SK-N-SH treated with all-trans-retinoic acid at 6 μM for 48 hours (cell line): ENCODE measurements at regions not wholly inside any gene's neighbourhood (a gene's known extent, or its start where the extent isn't known, plus 50 kb on each side); places are given as distances from the start of the nearest gene placed in this dataset.

Experiments used
- ATAC-seq: fragments of 200-7000 bp; cut with Tn5 transposase; 3 replicates; pipeline ENCODE4 v1.9.1; 2020; ENCODE audit warnings: mild to moderate bottlenecking, moderate library complexity
- ARNTL ChIP-seq: fragments of 450-650 bp; formaldehyde crosslinking; IDR thresholded peaks from 2 replicates; pipeline ENCODE4 v1.5.0; 2020; ENCODE audit warnings: low read depth, mild to moderate bottlenecking, moderate library complexity, borderline replicate concordance
- BACH2 ChIP-seq: fragments of 250-450 bp; sonication (Bioruptor Pico); IDR thresholded peaks from 2 replicates; pipeline ENCODE4 v1.9.0; 2021; ENCODE audit warnings: mild to moderate bottlenecking, borderline replicate concordance
- CREB5 ChIP-seq: fragments of 250-450 bp; sonication (Bioruptor Pico); IDR thresholded peaks from 2 replicates; pipeline ENCODE4 v1.5.1; 2020; ENCODE audit warnings: low read depth, mild to moderate bottlenecking, moderate library complexity
- ESRRG ChIP-seq: fragments of 250-450 bp; sonication (Bioruptor Pico); IDR thresholded peaks from 2 replicates; pipeline ENCODE4 v1.6.1; 2021; ENCODE audit warnings: mild to moderate bottlenecking
- GLIS3 ChIP-seq: fragments of 250-450 bp; sonication (Bioruptor Pico); IDR thresholded peaks from 2 replicates; pipeline ENCODE4 v1.5.0; 2020; ENCODE audit warnings: mild to moderate bottlenecking, moderate library complexity
- OSR1 ChIP-seq: fragments of 250-450 bp; sonication (Bioruptor Pico); IDR thresholded peaks from 2 replicates; pipeline ENCODE4 v1.8.0; 2022; ENCODE audit warnings: moderate library complexity, mild to moderate bottlenecking, inconsistent platforms
- PPARA ChIP-seq: fragments of 250-450 bp; sonication (Bioruptor Pico); IDR thresholded peaks from 2 replicates; pipeline ENCODE4 v1.5.0; 2020; ENCODE audit warnings: mild to moderate bottlenecking, borderline replicate concordance
- RARB ChIP-seq: fragments of 250-450 bp; sonication (Bioruptor Pico); IDR thresholded peaks from 2 replicates; pipeline ENCODE4 v1.8.0; 2021; ENCODE audit warnings: mild to moderate bottlenecking, moderate library complexity
- SNAI2 ChIP-seq: fragments of 250-450 bp; sonication (Bioruptor Pico); IDR thresholded peaks from 2 replicates; pipeline ENCODE4 v1.5.0; 2020; ENCODE audit warnings: mild to moderate bottlenecking, moderate library complexity
- TCF4 ChIP-seq: fragments of 250-450 bp; sonication (Bioruptor Pico); IDR thresholded peaks from 2 replicates; pipeline ENCODE4 v1.8.0; 2021; ENCODE audit warnings: mild to moderate bottlenecking, moderate library complexity, borderline replicate concordance
- TOX ChIP-seq: fragments of 250-450 bp; sonication (Bioruptor Pico); IDR thresholded peaks from 2 replicates; pipeline ENCODE4 v1.8.0; 2021; ENCODE audit warnings: mild to moderate bottlenecking, moderate library complexity, borderline replicate concordance
- ZC3H10 ChIP-seq: fragments of 250-450 bp; sonication (Bioruptor Pico); IDR thresholded peaks from 2 replicates; pipeline ENCODE4 v1.5.1; 2021; ENCODE audit warnings: mild to moderate bottlenecking, moderate library complexity
- ZFP3 ChIP-seq: fragments of 250-450 bp; sonication (Bioruptor Pico); IDR thresholded peaks from 2 replicates; pipeline ENCODE4 v1.5.0; 2020; ENCODE audit warnings: mild to moderate bottlenecking, moderate library complexity
- ZFP30 ChIP-seq: fragments of 450-650 bp; formaldehyde crosslinking; IDR thresholded peaks from 2 replicates; pipeline ENCODE4 v1.5.0; 2022; ENCODE audit warnings: mild to moderate bottlenecking, moderate library complexity
- ZNF565 ChIP-seq: fragments of 450-650 bp; formaldehyde crosslinking; conservative IDR thresholded peaks from 2 replicates; pipeline ENCODE4 v1.5.0; 2020; ENCODE audit warnings: low read depth, mild to moderate bottlenecking, moderate library complexity
- ZNF8 ChIP-seq: fragments of 450-650 bp; formaldehyde crosslinking; IDR thresholded peaks from 2 replicates; pipeline ENCODE4 v1.5.0; 2020; ENCODE audit warnings: mild to moderate bottlenecking, moderate library complexity
- TF ChIP-seq, protein P1 (sequence below): fragments of 250-450 bp; sonication (Bioruptor Pico); IDR thresholded peaks from 2 replicates; pipeline ENCODE4 v1.5.0; 2020; ENCODE audit warnings: mild to moderate bottlenecking, moderate library complexity
- TF ChIP-seq, protein P2 (sequence below): fragments of 250-450 bp; sonication (Bioruptor Pico); IDR thresholded peaks from 2 replicates; pipeline ENCODE4 v1.8.0; 2021; ENCODE audit warnings: low read depth, mild to moderate bottlenecking, moderate library complexity, borderline replicate concordance
- TF ChIP-seq, protein P3 (sequence below): fragments of 250-450 bp; sonication (Bioruptor Pico); IDR thresholded peaks from 2 replicates; pipeline ENCODE4 v1.8.0; 2020; ENCODE audit warnings: mild to moderate bottlenecking, moderate library complexity, borderline replicate concordance
- TF ChIP-seq, protein P4 (sequence below): fragments of 250-450 bp; sonication (Bioruptor Pico); IDR thresholded peaks from 2 replicates; pipeline ENCODE4 v1.5.1; 2021; ENCODE audit warnings: mild to moderate bottlenecking, moderate library complexity

DNA sequence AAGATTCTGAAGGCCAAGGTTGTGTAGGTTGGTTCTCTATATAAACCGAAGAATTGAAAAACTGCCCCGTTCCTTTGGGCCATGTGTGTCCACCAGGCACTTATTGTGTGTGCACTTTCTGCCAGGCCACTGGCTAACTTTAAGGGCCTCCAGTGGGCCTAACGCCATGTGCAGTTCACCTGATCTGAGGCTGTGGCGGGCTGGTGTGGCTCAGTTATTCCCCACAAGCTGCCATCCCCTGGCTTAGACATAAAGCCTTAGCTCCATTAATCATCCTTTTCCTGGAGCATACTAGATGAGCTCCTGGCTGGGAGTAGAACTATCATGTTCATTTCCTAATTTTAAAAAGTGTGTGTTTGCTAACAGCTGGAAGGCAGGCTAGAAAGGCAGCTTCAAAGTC lies 304.1 kb upstream of the TNP1 start:
- ATAC-seq = no peak

DNA sequence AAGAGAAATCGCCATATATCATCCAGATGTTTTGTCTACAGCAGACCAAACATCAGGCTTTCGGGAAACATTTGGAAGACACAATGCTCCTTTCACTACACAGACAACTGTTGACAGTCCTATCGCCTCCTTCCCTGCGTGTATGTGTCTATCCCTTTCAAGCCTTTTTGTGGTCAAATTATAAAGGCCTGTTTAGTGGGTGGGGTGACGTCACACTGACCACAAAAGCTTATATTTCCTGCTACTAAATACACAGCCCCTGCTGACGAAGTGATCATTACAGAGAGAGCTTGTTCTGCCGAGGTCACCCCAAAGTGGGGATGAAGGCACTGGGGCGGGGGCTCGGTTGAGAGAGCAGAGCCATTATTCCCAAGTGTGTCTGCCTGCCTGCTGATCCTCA lies 302.7 kb upstream of the TNP1 start:
- peak; percentile 48; the same call in 2 of the 3 replicates for ATAC-seq
- TF ChIP-seq CREB5 (no peak), TCF4 (CRISPR knock-in tag) (no peak), ZNF565 (CRISPR knock-in tag) (no peak), ZFP3 (CRISPR knock-in tag) (no peak), ESRRG (CRISPR knock-in tag) (no peak), RARB (no peak), TOX (CRISPR knock-in tag) (no peak), BACH2 (CRISPR knock-in tag) (no peak), ZFP30 (CRISPR knock-in tag) (no peak), ZC3H10 (CRISPR knock-in tag) (no peak), PPARA (CRISPR knock-in tag) (no peak)
- TF ChIP-seq, protein P1, sequence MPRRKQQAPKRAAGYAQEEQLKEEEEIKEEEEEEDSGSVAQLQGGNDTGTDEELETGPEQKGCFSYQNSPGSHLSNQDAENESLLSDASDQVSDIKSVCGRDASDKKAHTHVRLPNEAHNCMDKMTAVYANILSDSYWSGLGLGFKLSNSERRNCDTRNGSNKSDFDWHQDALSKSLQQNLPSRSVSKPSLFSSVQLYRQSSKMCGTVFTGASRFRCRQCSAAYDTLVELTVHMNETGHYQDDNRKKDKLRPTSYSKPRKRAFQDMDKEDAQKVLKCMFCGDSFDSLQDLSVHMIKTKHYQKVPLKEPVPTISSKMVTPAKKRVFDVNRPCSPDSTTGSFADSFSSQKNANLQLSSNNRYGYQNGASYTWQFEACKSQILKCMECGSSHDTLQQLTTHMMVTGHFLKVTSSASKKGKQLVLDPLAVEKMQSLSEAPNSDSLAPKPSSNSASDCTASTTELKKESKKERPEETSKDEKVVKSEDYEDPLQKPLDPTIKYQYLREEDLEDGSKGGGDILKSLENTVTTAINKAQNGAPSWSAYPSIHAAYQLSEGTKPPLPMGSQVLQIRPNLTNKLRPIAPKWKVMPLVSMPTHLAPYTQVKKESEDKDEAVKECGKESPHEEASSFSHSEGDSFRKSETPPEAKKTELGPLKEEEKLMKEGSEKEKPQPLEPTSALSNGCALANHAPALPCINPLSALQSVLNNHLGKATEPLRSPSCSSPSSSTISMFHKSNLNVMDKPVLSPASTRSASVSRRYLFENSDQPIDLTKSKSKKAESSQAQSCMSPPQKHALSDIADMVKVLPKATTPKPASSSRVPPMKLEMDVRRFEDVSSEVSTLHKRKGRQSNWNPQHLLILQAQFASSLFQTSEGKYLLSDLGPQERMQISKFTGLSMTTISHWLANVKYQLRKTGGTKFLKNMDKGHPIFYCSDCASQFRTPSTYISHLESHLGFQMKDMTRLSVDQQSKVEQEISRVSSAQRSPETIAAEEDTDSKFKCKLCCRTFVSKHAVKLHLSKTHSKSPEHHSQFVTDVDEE (CRISPR knock-in tag) = no peak

More for the DNA sequence above, 304.1 kb upstream of the TNP1 start:
- TF ChIP-seq ESRRG (CRISPR knock-in tag) (no peak), OSR1 (CRISPR knock-in tag) (no peak), SNAI2 (CRISPR knock-in tag) (no peak), RARB (no peak), ZNF8 (CRISPR knock-in tag) (no peak), BACH2 (CRISPR knock-in tag) (no peak), TCF4 (CRISPR knock-in tag) (no peak), CREB5 (no peak), ARNTL (CRISPR knock-in tag) (no peak), PPARA (CRISPR knock-in tag) (no peak), ZC3H10 (CRISPR knock-in tag) (no peak), GLIS3 (CRISPR knock-in tag) (no peak)
- TF ChIP-seq, protein P2, sequence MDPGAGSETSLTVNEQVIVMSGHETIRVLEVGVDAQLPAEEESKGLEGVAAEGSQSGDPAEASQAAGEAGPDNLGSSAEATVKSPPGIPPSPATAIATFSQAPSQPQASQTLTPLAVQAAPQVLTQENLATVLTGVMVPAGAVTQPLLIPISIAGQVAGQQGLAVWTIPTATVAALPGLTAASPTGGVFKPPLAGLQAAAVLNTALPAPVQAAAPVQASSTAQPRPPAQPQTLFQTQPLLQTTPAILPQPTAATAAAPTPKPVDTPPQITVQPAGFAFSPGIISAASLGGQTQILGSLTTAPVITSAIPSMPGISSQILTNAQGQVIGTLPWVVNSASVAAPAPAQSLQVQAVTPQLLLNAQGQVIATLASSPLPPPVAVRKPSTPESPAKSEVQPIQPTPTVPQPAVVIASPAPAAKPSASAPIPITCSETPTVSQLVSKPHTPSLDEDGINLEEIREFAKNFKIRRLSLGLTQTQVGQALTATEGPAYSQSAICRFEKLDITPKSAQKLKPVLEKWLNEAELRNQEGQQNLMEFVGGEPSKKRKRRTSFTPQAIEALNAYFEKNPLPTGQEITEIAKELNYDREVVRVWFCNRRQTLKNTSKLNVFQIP = no peak
- TF ChIP-seq, protein P1 (CRISPR knock-in tag) = no peak
- TF ChIP-seq, protein P3, sequence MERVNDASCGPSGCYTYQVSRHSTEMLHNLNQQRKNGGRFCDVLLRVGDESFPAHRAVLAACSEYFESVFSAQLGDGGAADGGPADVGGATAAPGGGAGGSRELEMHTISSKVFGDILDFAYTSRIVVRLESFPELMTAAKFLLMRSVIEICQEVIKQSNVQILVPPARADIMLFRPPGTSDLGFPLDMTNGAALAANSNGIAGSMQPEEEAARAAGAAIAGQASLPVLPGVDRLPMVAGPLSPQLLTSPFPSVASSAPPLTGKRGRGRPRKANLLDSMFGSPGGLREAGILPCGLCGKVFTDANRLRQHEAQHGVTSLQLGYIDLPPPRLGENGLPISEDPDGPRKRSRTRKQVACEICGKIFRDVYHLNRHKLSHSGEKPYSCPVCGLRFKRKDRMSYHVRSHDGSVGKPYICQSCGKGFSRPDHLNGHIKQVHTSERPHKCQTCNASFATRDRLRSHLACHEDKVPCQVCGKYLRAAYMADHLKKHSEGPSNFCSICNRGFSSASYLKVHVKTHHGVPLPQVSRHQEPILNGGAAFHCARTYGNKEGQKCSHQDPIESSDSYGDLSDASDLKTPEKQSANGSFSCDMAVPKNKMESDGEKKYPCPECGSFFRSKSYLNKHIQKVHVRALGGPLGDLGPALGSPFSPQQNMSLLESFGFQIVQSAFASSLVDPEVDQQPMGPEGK = no peak
- TF ChIP-seq, protein P4, sequence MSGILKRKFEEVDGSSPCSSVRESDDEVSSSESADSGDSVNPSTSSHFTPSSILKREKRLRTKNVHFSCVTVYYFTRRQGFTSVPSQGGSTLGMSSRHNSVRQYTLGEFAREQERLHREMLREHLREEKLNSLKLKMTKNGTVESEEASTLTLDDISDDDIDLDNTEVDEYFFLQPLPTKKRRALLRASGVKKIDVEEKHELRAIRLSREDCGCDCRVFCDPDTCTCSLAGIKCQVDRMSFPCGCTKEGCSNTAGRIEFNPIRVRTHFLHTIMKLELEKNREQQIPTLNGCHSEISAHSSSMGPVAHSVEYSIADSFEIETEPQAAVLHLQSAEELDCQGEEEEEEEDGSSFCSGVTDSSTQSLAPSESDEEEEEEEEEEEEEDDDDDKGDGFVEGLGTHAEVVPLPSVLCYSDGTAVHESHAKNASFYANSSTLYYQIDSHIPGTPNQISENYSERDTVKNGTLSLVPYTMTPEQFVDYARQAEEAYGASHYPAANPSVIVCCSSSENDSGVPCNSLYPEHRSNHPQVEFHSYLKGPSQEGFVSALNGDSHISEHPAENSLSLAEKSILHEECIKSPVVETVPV = no peak
